ENCODE measurements at regions not wholly inside any gene's neighbourhood (a gene's known extent, or its start where the extent isn't known, plus 50 kb on each side); places are given as distances from the start of the nearest gene placed in this dataset.

DNA sequence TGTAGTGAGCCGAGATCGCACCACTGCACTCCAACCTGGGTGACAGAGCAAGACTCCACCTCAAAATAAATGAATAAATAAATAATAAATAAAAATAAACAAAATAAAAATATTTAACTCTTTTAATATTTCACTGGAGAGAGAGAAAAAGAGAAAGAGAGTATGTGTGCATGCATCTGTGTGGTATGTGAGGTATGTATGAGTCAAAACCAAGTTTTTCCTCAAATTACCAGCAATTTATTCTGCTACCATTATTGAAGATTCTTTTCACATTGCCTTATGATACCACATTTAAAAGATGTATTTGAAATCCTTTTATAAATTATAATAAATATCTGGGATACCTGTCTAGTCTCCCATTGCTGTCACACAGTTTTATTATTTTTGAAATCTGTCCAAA, 122.1 kb downstream of the CD164 start:
- no peaks in the 10 kb centered on the region for H3K79me2 ChIP-seq (ENCODE audit: low read length)
- CTCF ChIA-PET: no interaction called here

DNA sequence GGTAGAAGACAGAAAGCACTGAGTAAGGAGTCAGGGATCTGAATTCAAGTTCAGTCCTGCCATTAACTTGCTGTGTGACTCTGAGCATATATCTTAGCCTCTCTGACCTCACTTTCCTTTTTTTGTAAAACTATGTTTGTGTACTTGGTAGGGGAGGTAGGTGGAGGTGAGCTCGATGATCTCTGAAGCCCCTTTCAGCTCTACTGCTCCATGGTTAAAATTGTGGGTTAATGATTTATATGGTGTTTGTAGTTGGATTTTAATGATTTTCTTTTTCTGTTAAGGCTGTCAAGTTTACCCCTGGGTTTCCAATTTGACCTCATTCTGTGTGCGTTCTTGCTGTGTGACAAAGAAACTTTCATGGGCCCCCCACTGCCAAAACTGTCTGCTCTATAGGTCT, 124.1 kb downstream of the CD164 start:
- H3K27ac ChIP-seq (ENCODE audit: low read length): no peak overlapping the region
- no peaks in the 10 kb centered on the region for H3K9me2 ChIP-seq (replicated peaks; ENCODE audit: low read length)
- H3K27me3 ChIP-seq (ENCODE audit: low read length): no peaks in the 10 kb centered on the region
- TF ChIP-seq EZH2 (IDR thresholded peaks at IDR 0.05; ENCODE audit: low read length, unreplicated experiment) (no peak), EZH2phosphoT487 (IDR thresholded peaks at IDR 0.05; ENCODE audit: borderline replicate concordance, low read length) (no peak)
- TF ChIP-seq, protein P1, sequence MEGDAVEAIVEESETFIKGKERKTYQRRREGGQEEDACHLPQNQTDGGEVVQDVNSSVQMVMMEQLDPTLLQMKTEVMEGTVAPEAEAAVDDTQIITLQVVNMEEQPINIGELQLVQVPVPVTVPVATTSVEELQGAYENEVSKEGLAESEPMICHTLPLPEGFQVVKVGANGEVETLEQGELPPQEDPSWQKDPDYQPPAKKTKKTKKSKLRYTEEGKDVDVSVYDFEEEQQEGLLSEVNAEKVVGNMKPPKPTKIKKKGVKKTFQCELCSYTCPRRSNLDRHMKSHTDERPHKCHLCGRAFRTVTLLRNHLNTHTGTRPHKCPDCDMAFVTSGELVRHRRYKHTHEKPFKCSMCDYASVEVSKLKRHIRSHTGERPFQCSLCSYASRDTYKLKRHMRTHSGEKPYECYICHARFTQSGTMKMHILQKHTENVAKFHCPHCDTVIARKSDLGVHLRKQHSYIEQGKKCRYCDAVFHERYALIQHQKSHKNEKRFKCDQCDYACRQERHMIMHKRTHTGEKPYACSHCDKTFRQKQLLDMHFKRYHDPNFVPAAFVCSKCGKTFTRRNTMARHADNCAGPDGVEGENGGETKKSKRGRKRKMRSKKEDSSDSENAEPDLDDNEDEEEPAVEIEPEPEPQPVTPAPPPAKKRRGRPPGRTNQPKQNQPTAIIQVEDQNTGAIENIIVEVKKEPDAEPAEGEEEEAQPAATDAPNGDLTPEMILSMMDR (conservative IDR thresholded peaks at IDR 0.05; ENCODE audit: low read depth, low read length): no peak
- BruUV-seq (replicated peaks): no TSS peak
- no peak overlapping the region for H3K4me2 ChIP-seq (ENCODE audit: low read length)
- H3K9ac ChIP-seq (ENCODE audit: low read length): no peak overlapping the region
- CTCF ChIA-PET: no interaction called here
- intact Hi-C loops (cut with micrococcal nuclease): loop anchor here (5.0 kb wide), 2 partner anchors 79 to 124 kb away; partner anchors contain the start of gene CD164
- DNase-seq: no peak
- POLR2A ChIA-PET (ENCODE audit: unreplicated experiment): no interaction called here
- no peak overlapping the region for H2AFZ ChIP-seq (ENCODE audit: low read length)
- H3K36me3 ChIP-seq (ENCODE audit: low read depth, low read length): no peaks in the 10 kb centered on the region
- no peaks in the 10 kb centered on the region for H3K79me2 ChIP-seq (ENCODE audit: low read length)
- no peaks in the 10 kb centered on the region for H3F3A ChIP-seq (ENCODE audit: low read length, unreplicated experiment)
- no peaks in the 10 kb centered on the region for H4K20me1 ChIP-seq (ENCODE audit: low read length)
- peaks cover 27% of the 10 kb centered on the region for H3K4me1 ChIP-seq (ENCODE audit: insufficient read depth, low read length)
- no peak overlapping the region for H3K4me3 ChIP-seq (ENCODE audit: low read length)
- H3K9me3 ChIP-seq (ENCODE audit: low read length): no peaks in the 10 kb centered on the region
- no peak for ATAC-seq

More for the DNA sequence above, 122.1 kb downstream of the CD164 start:
- Histone ChIP-seq H4K20me1 (ENCODE audit: low read length) (no peaks in the 10 kb centered on the region), H3F3A (ENCODE audit: low read length, unreplicated experiment) (no peaks in the 10 kb centered on the region), H3K4me1 (ENCODE audit: insufficient read depth, low read length) (peaks cover 20% of the 10 kb centered on the region), H3K36me3 (ENCODE audit: low read depth, low read length) (no peaks in the 10 kb centered on the region), H3K9me3 (ENCODE audit: low read length) (no peaks in the 10 kb centered on the region), H3K27me3 (ENCODE audit: low read length) (no peaks in the 10 kb centered on the region), H2AFZ (ENCODE audit: low read length) (no peak overlapping the region), H3K27ac (ENCODE audit: low read length) (no peak overlapping the region), H3K9me2 (replicated peaks; ENCODE audit: low read length) (no peaks in the 10 kb centered on the region), H3K4me3 (ENCODE audit: low read length) (no peak overlapping the region), H3K9ac (ENCODE audit: low read length) (no peak overlapping the region), H3K4me2 (ENCODE audit: low read length) (no peak overlapping the region)
- ATAC-seq (peak; percentile 37; the same call in 1 of the 2 replicates), DNase-seq (peak; percentile 41)
- intact Hi-C loops (cut with micrococcal nuclease): no loop called here
- POLR2A ChIA-PET (ENCODE audit: unreplicated experiment): no interaction called here
- TF ChIP-seq EZH2 (IDR thresholded peaks at IDR 0.05; ENCODE audit: low read length, unreplicated experiment) (no peak), EZH2phosphoT487 (IDR thresholded peaks at IDR 0.05; ENCODE audit: borderline replicate concordance, low read length) (no peak)
- TF ChIP-seq, protein P1 (conservative IDR thresholded peaks at IDR 0.05; ENCODE audit: low read depth, low read length): no peak
- no TSS peak for BruUV-seq (replicated peaks)

DNA sequence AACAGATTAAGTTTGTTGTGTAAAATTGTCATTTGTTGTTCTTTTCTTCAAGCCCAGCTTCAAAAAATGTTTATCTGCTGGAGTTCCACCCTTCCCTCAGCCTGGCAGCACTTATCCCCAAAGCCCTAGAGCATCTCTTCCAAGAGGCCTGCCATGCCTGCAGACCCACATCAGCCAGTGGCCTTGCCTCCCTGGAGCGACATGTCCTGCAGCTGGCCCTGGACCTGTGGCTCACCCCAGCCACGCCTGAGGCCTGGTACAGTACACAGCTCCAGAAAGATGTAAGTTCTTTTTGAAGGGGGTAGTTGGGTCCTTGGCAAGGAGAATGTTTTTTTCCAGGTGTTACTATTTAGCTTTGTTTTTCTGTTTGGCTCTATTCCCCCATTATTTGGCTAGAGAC, 124.8 kb downstream of the CD164 start:
- Histone ChIP-seq H3K9me3 (ENCODE audit: low read length) (no peaks in the 10 kb centered on the region), H3F3A (ENCODE audit: low read length, unreplicated experiment) (no peaks in the 10 kb centered on the region), H3K4me1 (ENCODE audit: insufficient read depth, low read length) (peaks cover 33% of the 10 kb centered on the region), H3K4me2 (ENCODE audit: low read length) (no peak overlapping the region), H3K9me2 (replicated peaks; ENCODE audit: low read length) (no peaks in the 10 kb centered on the region), H3K4me3 (ENCODE audit: low read length) (no peak overlapping the region), H3K27ac (ENCODE audit: low read length) (no peak overlapping the region), H3K27me3 (ENCODE audit: low read length) (no peaks in the 10 kb centered on the region), H3K79me2 (ENCODE audit: low read length) (no peaks in the 10 kb centered on the region), H2AFZ (ENCODE audit: low read length) (no peak overlapping the region), H3K36me3 (ENCODE audit: low read depth, low read length) (no peaks in the 10 kb centered on the region), H4K20me1 (ENCODE audit: low read length) (no peaks in the 10 kb centered on the region), H3K9ac (ENCODE audit: low read length) (no peak overlapping the region)
- POLR2A ChIA-PET (ENCODE audit: unreplicated experiment): no interaction called here
- BruUV-seq (replicated peaks): no TSS peak
- intact Hi-C loops (cut with micrococcal nuclease): loop anchor here (5.0 kb wide), 2 partner anchors 80 to 125 kb away; partner anchors contain the start of gene CD164
- TF ChIP-seq EZH2 (IDR thresholded peaks at IDR 0.05; ENCODE audit: low read length, unreplicated experiment) (no peak), EZH2phosphoT487 (IDR thresholded peaks at IDR 0.05; ENCODE audit: borderline replicate concordance, low read length) (no peak)
- DNase-seq (no peak), ATAC-seq (no peak)
- CTCF ChIA-PET: no interaction called here
